ENCODE measurements at regions not wholly inside any gene's neighbourhood (a gene's known extent, or its start where the extent isn't known, plus 50 kb on each side); places are given as distances from the start of the nearest gene placed in this dataset.

GRCh38 chr2:6423157-6423556 is 442.6 kb downstream of the CMPK2 start (continued):
- TF ChIP-seq CREB5 (CRISPR knock-in tag; IDR thresholded peaks at IDR 0.05; ENCODE audit: low read depth) (0 out of 2 replicates have a peak, but pooled peaks have one; percentile 9), GLIS3 (CRISPR knock-in tag; IDR thresholded peaks at IDR 0.05) (no peak), CSDC2 (CRISPR knock-in tag; IDR thresholded peaks at IDR 0.05) (no peak), ZFP30 (CRISPR knock-in tag; IDR thresholded peaks at IDR 0.05) (0 out of 2 replicates have a peak, but pooled peaks have one; percentile 24), ISL1 (CRISPR knock-in tag; IDR thresholded peaks at IDR 0.05) (peak; percentile 67), ZFP3 (CRISPR knock-in tag; IDR thresholded peaks at IDR 0.05) (0 out of 2 replicates have a peak, but pooled peaks have one; percentile 41)

GRCh38 chr2:6423944-6424343 is 441.8 kb downstream of the CMPK2 start:
- TF ChIP-seq ZFP30 (CRISPR knock-in tag; IDR thresholded peaks at IDR 0.05) (no peak), TCF4 (CRISPR knock-in tag; IDR thresholded peaks at IDR 0.05; ENCODE audit: borderline replicate concordance) (no peak), RARB (CRISPR knock-in tag; IDR thresholded peaks at IDR 0.05) (no peak), CREB5 (CRISPR knock-in tag; IDR thresholded peaks at IDR 0.05; ENCODE audit: low read depth) (no peak), TSHZ2 (CRISPR knock-in tag; IDR thresholded peaks at IDR 0.05) (no peak), OSR1 (CRISPR knock-in tag; IDR thresholded peaks at IDR 0.05) (no peak), SNAI2 (CRISPR knock-in tag; IDR thresholded peaks at IDR 0.05) (no peak), ZNF565 (CRISPR knock-in tag; conservative IDR thresholded peaks at IDR 0.05; ENCODE audit: low read depth) (no peak), ARNTL (CRISPR knock-in tag; IDR thresholded peaks at IDR 0.05; ENCODE audit: borderline replicate concordance, low read depth) (no peak), CSRNP3 (CRISPR knock-in tag; IDR thresholded peaks at IDR 0.05) (no peak), TOX (CRISPR knock-in tag; IDR thresholded peaks at IDR 0.05; ENCODE audit: borderline replicate concordance) (no peak), ZNF8 (CRISPR knock-in tag; IDR thresholded peaks at IDR 0.05) (no peak), CSDC2 (CRISPR knock-in tag; IDR thresholded peaks at IDR 0.05) (no peak)
- no peak for ATAC-seq

- no peak for ATAC-seq
- TF ChIP-seq RARB (CRISPR knock-in tag; IDR thresholded peaks at IDR 0.05) (no peak), TSHZ2 (CRISPR knock-in tag; IDR thresholded peaks at IDR 0.05) (0 out of 2 replicates have a peak, but pooled peaks have one; percentile 24), ZFP30 (CRISPR knock-in tag; IDR thresholded peaks at IDR 0.05) (0 out of 2 replicates have a peak, but pooled peaks have one; percentile 28), ISL1 (CRISPR knock-in tag; IDR thresholded peaks at IDR 0.05) (peak; percentile 87)
These were observed 440.7 kb downstream of the CMPK2 start for GRCh38 chr2:6425032-6425431.

- no peak for ATAC-seq
- TF ChIP-seq ZNF8 (CRISPR knock-in tag; IDR thresholded peaks at IDR 0.05) (no peak), CSDC2 (CRISPR knock-in tag; IDR thresholded peaks at IDR 0.05) (no peak), ZFP30 (CRISPR knock-in tag; IDR thresholded peaks at IDR 0.05) (no peak), PPARA (CRISPR knock-in tag; IDR thresholded peaks at IDR 0.05; ENCODE audit: borderline replicate concordance) (no peak), ZNF70 (CRISPR knock-in tag; IDR thresholded peaks at IDR 0.05) (no peak), PATZ1 (CRISPR knock-in tag; IDR thresholded peaks at IDR 0.05; ENCODE audit: borderline replicate concordance) (no peak), RARB (CRISPR knock-in tag; IDR thresholded peaks at IDR 0.05) (no peak), TCF4 (CRISPR knock-in tag; IDR thresholded peaks at IDR 0.05; ENCODE audit: borderline replicate concordance) (no peak), ZFP3 (CRISPR knock-in tag; IDR thresholded peaks at IDR 0.05) (no peak), ESRRG (CRISPR knock-in tag; IDR thresholded peaks at IDR 0.05) (no peak), ISL1 (CRISPR knock-in tag; IDR thresholded peaks at IDR 0.05) (no peak), SNAI2 (CRISPR knock-in tag; IDR thresholded peaks at IDR 0.05) (no peak), ZC3H10 (CRISPR knock-in tag; IDR thresholded peaks at IDR 0.05) (no peak)
These were observed 436.3 kb downstream of the CMPK2 start for GRCh38 chr2:6429210-6429986.

Measured in SK-N-SH treated with all-trans-retinoic acid at 6 μM for 48 hours (cell line).